GM12878 (cell line): ENCODE measurements at regions not wholly inside any gene's neighbourhood (a gene's known extent, or its start where the extent isn't known, plus 50 kb on each side); places are given as distances from the start of the nearest gene placed in this dataset.

Experiments
- ATF3 ChIP-seq: IDR thresholded peaks from 2 replicates; pipeline ENCODE4 v1.6.1; 2011; ENCODE audit warnings: low read depth, mild to moderate bottlenecking, low read length, moderate library complexity, borderline replicate concordance; ENCODE audit errors: extremely low read depth
- CREB1 ChIP-seq: IDR thresholded peaks from 2 replicates; pipeline ENCODE4 v1.6.1; 2012; ENCODE audit warnings: low read depth, mild to moderate bottlenecking, inconsistent platforms
- ZNF622 ChIP-seq: fragments of 450-650 bp; IDR thresholded peaks from 2 replicates; pipeline ENCODE4 v1.6.1; 2017; ENCODE audit warnings: mild to moderate bottlenecking, inconsistent platforms

- no peak for TF ChIP-seq ATF3
- TF ChIP-seq CREB1 = no peak
- no peak for TF ChIP-seq ZNF622
Measured at GRCh38 chrX:147675819-147676218, 235.9 kb upstream of the FMR1 start.
